WTC11 (cell line): ENCODE measurements at regions not wholly inside any gene's neighbourhood (a gene's known extent, or its start where the extent isn't known, plus 50 kb on each side); places are given as distances from the start of the nearest gene placed in this dataset.

ENCODE experiments used
- CREB1 ChIP-seq: sonication (generic); formaldehyde crosslinking; IDR thresholded peaks from 2 replicates; pipeline ENCODE4 v1.8.0; 2023; ENCODE audit warnings: mild to moderate bottlenecking, missing genetic modification reagents
- FOXJ3 ChIP-seq: sonication (generic); formaldehyde crosslinking; IDR thresholded peaks from 2 replicates; pipeline ENCODE4 v1.9.0; 2021; ENCODE audit warnings: missing genetic modification reagents, mild to moderate bottlenecking, borderline replicate concordance
- KAT7 ChIP-seq: sonication (generic); formaldehyde crosslinking; IDR thresholded peaks from 2 replicates; pipeline ENCODE4 v1.8.1; 2023; ENCODE audit warnings: missing genetic modification reagents, mild to moderate bottlenecking, borderline replicate concordance
- MXD4 ChIP-seq: fragments of 250-450 bp; sonication (Bioruptor Pico); IDR thresholded peaks from 2 replicates; pipeline ENCODE4 v1.8.0; 2021; ENCODE audit warnings: mild to moderate bottlenecking, moderate library complexity, borderline replicate concordance
- NFYB ChIP-seq: sonication (generic); formaldehyde crosslinking; conservative IDR thresholded peaks from 2 replicates; pipeline ENCODE4 v1.8.0; 2022; ENCODE audit warnings: low read depth, missing genetic modification reagents
- TEAD4 ChIP-seq: sonication (generic); formaldehyde crosslinking; IDR thresholded peaks from 2 replicates; pipeline ENCODE4 v1.8.0; 2022; ENCODE audit warnings: mild to moderate bottlenecking, missing genetic modification reagents
- ZBTB21 ChIP-seq: sonication (generic); formaldehyde crosslinking; IDR thresholded peaks from 2 replicates; pipeline ENCODE4 v1.8.1; 2023; ENCODE audit warnings: mild to moderate bottlenecking, missing genetic modification reagents, borderline replicate concordance
- ZNF121 ChIP-seq: sonication (generic); formaldehyde crosslinking; IDR thresholded peaks from 2 replicates; pipeline ENCODE4 v1.8.0; 2023; ENCODE audit warnings: missing genetic modification reagents
- ZNF138 ChIP-seq: sonication (generic); formaldehyde crosslinking; conservative IDR thresholded peaks from 2 replicates; pipeline ENCODE4 v1.8.1; 2022; ENCODE audit warnings: mild to moderate bottlenecking, moderate library complexity, missing genetic modification reagents
- ZNF423 ChIP-seq: fragments of 250-450 bp; sonication (Bioruptor Pico); IDR thresholded peaks from 2 replicates; pipeline ENCODE4 v2.1.2; 2022; ENCODE audit warnings: mild to moderate bottlenecking, moderate library complexity
- TF ChIP-seq, protein P1 (sequence below): sonication (generic); formaldehyde crosslinking; IDR thresholded peaks from 2 replicates; pipeline ENCODE4 v1.8.1; 2023; ENCODE audit warnings: mild to moderate bottlenecking, missing genetic modification reagents
- TF ChIP-seq, protein P2 (sequence below): fragments of 200-600 bp; IDR thresholded peaks from 2 replicates; pipeline ENCODE4 v1.8.0; 2022; ENCODE audit warnings: antibody characterized with exemption
- TF ChIP-seq, protein P3 (sequence below): sonication (generic); formaldehyde crosslinking; IDR thresholded peaks from 2 replicates; pipeline ENCODE4 v1.8.1; 2023; ENCODE audit warnings: mild to moderate bottlenecking, missing genetic modification reagents
- TF ChIP-seq, protein P4 (sequence below): sonication (generic); formaldehyde crosslinking; IDR thresholded peaks from 2 replicates; pipeline ENCODE4 v1.8.0; 2022; ENCODE audit warnings: missing genetic modification reagents

DNA sequence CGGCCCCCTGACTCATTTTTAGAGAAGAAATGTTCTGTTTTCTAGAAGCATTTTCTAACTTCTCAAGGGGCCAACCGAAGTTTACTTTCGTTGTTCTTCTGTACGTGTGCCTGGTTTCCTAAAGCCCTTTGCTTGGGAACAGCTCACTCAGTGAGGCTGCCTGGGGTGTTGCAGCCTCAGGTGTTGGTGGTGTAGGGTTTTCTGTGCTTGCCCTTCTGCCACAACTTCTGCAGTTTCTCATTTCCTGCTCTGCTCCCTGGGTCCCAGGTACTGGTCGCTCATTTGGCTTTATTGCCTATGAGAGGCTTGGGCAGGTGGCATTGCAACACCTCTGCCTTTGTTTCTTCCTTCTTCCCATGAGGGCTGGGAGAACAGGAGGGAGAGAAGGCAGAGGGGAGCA lies 278.3 kb downstream of the SOX4 start:
- no peak for TF ChIP-seq MXD4 (CRISPR knock-in tag)
- TF ChIP-seq, protein P1, sequence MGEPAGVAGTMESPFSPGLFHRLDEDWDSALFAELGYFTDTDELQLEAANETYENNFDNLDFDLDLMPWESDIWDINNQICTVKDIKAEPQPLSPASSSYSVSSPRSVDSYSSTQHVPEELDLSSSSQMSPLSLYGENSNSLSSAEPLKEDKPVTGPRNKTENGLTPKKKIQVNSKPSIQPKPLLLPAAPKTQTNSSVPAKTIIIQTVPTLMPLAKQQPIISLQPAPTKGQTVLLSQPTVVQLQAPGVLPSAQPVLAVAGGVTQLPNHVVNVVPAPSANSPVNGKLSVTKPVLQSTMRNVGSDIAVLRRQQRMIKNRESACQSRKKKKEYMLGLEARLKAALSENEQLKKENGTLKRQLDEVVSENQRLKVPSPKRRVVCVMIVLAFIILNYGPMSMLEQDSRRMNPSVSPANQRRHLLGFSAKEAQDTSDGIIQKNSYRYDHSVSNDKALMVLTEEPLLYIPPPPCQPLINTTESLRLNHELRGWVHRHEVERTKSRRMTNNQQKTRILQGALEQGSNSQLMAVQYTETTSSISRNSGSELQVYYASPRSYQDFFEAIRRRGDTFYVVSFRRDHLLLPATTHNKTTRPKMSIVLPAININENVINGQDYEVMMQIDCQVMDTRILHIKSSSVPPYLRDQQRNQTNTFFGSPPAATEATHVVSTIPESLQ (CRISPR knock-in tag) = no peak
- TF ChIP-seq KAT7 (CRISPR knock-in tag) = no peak
- TF ChIP-seq NFYB (CRISPR knock-in tag) = no peak
- TF ChIP-seq, protein P2, sequence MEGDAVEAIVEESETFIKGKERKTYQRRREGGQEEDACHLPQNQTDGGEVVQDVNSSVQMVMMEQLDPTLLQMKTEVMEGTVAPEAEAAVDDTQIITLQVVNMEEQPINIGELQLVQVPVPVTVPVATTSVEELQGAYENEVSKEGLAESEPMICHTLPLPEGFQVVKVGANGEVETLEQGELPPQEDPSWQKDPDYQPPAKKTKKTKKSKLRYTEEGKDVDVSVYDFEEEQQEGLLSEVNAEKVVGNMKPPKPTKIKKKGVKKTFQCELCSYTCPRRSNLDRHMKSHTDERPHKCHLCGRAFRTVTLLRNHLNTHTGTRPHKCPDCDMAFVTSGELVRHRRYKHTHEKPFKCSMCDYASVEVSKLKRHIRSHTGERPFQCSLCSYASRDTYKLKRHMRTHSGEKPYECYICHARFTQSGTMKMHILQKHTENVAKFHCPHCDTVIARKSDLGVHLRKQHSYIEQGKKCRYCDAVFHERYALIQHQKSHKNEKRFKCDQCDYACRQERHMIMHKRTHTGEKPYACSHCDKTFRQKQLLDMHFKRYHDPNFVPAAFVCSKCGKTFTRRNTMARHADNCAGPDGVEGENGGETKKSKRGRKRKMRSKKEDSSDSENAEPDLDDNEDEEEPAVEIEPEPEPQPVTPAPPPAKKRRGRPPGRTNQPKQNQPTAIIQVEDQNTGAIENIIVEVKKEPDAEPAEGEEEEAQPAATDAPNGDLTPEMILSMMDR = no peak
- TF ChIP-seq ZBTB21 (CRISPR knock-in tag) = no peak
- TF ChIP-seq ZNF138 (CRISPR knock-in tag) = no peak
- TF ChIP-seq ZNF121 = no peak
- no peak for TF ChIP-seq TEAD4 (CRISPR knock-in tag)
- TF ChIP-seq, protein P3, sequence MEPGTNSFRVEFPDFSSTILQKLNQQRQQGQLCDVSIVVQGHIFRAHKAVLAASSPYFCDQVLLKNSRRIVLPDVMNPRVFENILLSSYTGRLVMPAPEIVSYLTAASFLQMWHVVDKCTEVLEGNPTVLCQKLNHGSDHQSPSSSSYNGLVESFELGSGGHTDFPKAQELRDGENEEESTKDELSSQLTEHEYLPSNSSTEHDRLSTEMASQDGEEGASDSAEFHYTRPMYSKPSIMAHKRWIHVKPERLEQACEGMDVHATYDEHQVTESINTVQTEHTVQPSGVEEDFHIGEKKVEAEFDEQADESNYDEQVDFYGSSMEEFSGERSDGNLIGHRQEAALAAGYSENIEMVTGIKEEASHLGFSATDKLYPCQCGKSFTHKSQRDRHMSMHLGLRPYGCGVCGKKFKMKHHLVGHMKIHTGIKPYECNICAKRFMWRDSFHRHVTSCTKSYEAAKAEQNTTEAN (CRISPR knock-in tag) = no peak
- no peak for TF ChIP-seq ZNF423 (CRISPR knock-in tag)
- TF ChIP-seq FOXJ3 = no peak
- TF ChIP-seq, protein P4, sequence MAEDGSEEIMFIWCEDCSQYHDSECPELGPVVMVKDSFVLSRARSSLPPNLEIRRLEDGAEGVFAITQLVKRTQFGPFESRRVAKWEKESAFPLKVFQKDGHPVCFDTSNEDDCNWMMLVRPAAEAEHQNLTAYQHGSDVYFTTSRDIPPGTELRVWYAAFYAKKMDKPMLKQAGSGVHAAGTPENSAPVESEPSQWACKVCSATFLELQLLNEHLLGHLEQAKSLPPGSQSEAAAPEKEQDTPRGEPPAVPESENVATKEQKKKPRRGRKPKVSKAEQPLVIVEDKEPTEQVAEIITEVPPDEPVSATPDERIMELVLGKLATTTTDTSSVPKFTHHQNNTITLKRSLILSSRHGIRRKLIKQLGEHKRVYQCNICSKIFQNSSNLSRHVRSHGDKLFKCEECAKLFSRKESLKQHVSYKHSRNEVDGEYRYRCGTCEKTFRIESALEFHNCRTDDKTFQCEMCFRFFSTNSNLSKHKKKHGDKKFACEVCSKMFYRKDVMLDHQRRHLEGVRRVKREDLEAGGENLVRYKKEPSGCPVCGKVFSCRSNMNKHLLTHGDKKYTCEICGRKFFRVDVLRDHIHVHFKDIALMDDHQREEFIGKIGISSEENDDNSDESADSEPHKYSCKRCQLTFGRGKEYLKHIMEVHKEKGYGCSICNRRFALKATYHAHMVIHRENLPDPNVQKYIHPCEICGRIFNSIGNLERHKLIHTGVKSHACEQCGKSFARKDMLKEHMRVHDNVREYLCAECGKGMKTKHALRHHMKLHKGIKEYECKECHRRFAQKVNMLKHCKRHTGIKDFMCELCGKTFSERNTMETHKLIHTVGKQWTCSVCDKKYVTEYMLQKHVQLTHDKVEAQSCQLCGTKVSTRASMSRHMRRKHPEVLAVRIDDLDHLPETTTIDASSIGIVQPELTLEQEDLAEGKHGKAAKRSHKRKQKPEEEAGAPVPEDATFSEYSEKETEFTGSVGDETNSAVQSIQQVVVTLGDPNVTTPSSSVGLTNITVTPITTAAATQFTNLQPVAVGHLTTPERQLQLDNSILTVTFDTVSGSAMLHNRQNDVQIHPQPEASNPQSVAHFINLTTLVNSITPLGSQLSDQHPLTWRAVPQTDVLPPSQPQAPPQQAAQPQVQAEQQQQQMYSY (CRISPR knock-in tag) = no peak
- no peak for TF ChIP-seq CREB1 (CRISPR knock-in tag)
